Fibroblast of lung (primary cell): ENCODE measurements at regions not wholly inside any gene's neighbourhood (a gene's known extent, or its start where the extent isn't known, plus 50 kb on each side); places are given as distances from the start of the nearest gene placed in this dataset.

Experiments
- CTCF ChIP-seq, 2 donors: IDR thresholded peaks in 1 of 2; conservative IDR thresholded peaks in 1 of 2; 1 replicate in 1 of 2; 2 replicates in 1 of 2; pipeline ENCODE4 v1.5.1; 2011 to 2012; ENCODE audit warnings: low read length in 2 of 2, control low read depth in 1 of 2, inconsistent platforms in 1 of 2, low read depth in 1 of 2, mild to moderate bottlenecking in 1 of 2
- EZH2 ChIP-seq: IDR thresholded peaks from 2 replicates; pipeline ENCODE4 v1.5.1; 2012; ENCODE audit warnings: low read length, control low read depth, mild to moderate bottlenecking; ENCODE audit errors: missing control alignments

DNA sequence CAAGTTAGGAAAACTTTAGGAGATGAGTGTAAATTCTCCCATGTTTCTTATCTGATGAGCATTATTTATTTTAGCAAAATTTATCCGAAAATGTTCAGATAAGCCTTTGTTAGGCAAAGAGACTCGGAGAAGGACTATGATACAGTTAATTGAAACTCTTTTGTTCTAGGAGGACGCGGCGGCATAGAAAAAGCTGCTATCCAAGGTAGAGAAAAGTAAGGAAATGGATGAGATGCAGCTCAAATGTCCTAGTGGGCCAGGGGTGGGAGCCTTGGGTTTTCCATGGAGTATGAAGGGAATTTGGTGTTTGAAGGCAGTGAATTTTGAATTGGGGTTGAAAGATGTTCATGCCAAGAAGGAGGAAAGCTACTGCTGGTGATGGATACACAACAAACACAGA, 1504.5 kb downstream of the AACS start:
- no peak for TF ChIP-seq CTCF (conservative IDR thresholded peaks at IDR 0.05 in 1 of 2, IDR thresholded peaks at IDR 0.05 in 1 of 2; ENCODE audit: low read depth in 1 of 2, low read length in 2 of 2)
- no peak for TF ChIP-seq EZH2
